HL-60 (cell line): ENCODE measurements at regions not wholly inside any gene's neighbourhood (a gene's known extent, or its start where the extent isn't known, plus 50 kb on each side); places are given as distances from the start of the nearest gene placed in this dataset.
A peak's percentile ranks its signal among the peaks of the same experiment; 100 is the strongest.
"Not testable (repeated sequence)": the region's sequence is repeated elsewhere in the genome, so short reads cannot be mapped to it uniquely, and the experiment has no call there.

Experiments
- CTCF ChIP-seq: IDR thresholded peaks from one replicate; pipeline ENCODE4 v1.5.1; 2011; ENCODE audit warnings: low read length, control low read depth, inconsistent platforms; ENCODE audit not compliant: insufficient read depth
- POLR2AphosphoS5 ChIP-seq: IDR thresholded peaks from 2 replicates; pipeline ENCODE4 v1.6.1; 2012; ENCODE audit warnings: low read depth
- REST ChIP-seq: IDR thresholded peaks from 2 replicates; pipeline ENCODE4 v1.6.1; 2012; ENCODE audit warnings: low read depth; ENCODE audit not compliant: insufficient replicate concordance
- SPI1 ChIP-seq: IDR thresholded peaks from 2 replicates; pipeline ENCODE4 v1.6.1; 2012; ENCODE audit warnings: low read depth, mild to moderate bottlenecking, borderline replicate concordance

- not testable (repeated sequence) for TF ChIP-seq CTCF, REST, POLR2AphosphoS5
- TF ChIP-seq SPI1, result peak; percentile 72
Measured at GRCh38 chr3:194924889-194925288, 239.2 kb downstream of the FAM43A start.
